Stimulated activated CD4-positive, alpha-beta T cell treated with anti-CD3 and anti-CD28 coated beads, Interleukin-15, amount 100 ng/mL, for 1 hour (primary cell): ENCODE measurements at regions not wholly inside any gene's neighbourhood (a gene's known extent, or its start where the extent isn't known, plus 50 kb on each side); places are given as distances from the start of the nearest gene placed in this dataset.
"Not testable (repeated sequence)": the region's sequence is repeated elsewhere in the genome, so short reads cannot be mapped to it uniquely, and the experiment has no call there.

ENCODE experiments used
- DNase-seq, 2 donors: peaks; one replicate each; pipeline ENCODE4 v3.0.0-alpha.2; 2020; ENCODE audit warnings: low read depth in 1 of 2, low spot score in 1 of 2

GRCh38 chr16:65822148-65822547 is 544.3 kb upstream of the CDH5 start:
- DNase-seq = no peak

GRCh38 chr16:65819136-65819898 is 547.2 kb upstream of the CDH5 start:
- DNase-seq = no peak

- DNase-seq = no peak
These were observed 548.7 kb upstream of the CDH5 start for GRCh38 chr16:65817799-65818198.

- no peak for DNase-seq
These were observed 549.4 kb upstream of the CDH5 start for GRCh38 chr16:65817066-65817465.

- DNase-seq = no peak
These were observed 549.9 kb upstream of the CDH5 start for GRCh38 chr16:65816556-65816955.

GRCh38 chr16:65815707-65816106 is 550.8 kb upstream of the CDH5 start:
- no peak for DNase-seq

GRCh38 chr16:65813879-65814278 is 552.6 kb upstream of the CDH5 start:
- DNase-seq = not testable (repeated sequence)

GRCh38 chr16:65809627-65810026 is 556.9 kb upstream of the CDH5 start:
- DNase-seq = no peak

GRCh38 chr16:65808790-65809189 is 557.7 kb upstream of the CDH5 start:
- no peak for DNase-seq

- DNase-seq = no peak
These were observed 558.6 kb upstream of the CDH5 start for GRCh38 chr16:65807858-65808257.

GRCh38 chr16:65805704-65806103 is 560.8 kb upstream of the CDH5 start:
- not testable (repeated sequence) for DNase-seq

- DNase-seq = no peak
These were observed 570.0 kb upstream of the CDH5 start for GRCh38 chr16:65796481-65796880.

- no peak for DNase-seq
These were observed 571.5 kb upstream of the CDH5 start for GRCh38 chr16:65794973-65795372.

GRCh38 chr16:65793781-65794180 is 572.7 kb upstream of the CDH5 start:
- no peak for DNase-seq

- DNase-seq = no peak
These were observed 575.7 kb upstream of the CDH5 start for GRCh38 chr16:65790768-65791167.

- no peak for DNase-seq
These were observed 577.1 kb upstream of the CDH5 start for GRCh38 chr16:65789161-65789945.

- DNase-seq = no peak
These were observed 577.9 kb upstream of the CDH5 start for GRCh38 chr16:65788434-65789140.

GRCh38 chr16:65787921-65788320 is 578.6 kb upstream of the CDH5 start:
- no peak for DNase-seq

- DNase-seq = no peak
These were observed 579.6 kb upstream of the CDH5 start for GRCh38 chr16:65786916-65787315.

- DNase-seq = no peak
These were observed 582.6 kb upstream of the CDH5 start for GRCh38 chr16:65783709-65784474.
